ENCODE measurements at regions not wholly inside any gene's neighbourhood (a gene's known extent, or its start where the extent isn't known, plus 50 kb on each side); places are given as distances from the start of the nearest gene placed in this dataset.

DNA sequence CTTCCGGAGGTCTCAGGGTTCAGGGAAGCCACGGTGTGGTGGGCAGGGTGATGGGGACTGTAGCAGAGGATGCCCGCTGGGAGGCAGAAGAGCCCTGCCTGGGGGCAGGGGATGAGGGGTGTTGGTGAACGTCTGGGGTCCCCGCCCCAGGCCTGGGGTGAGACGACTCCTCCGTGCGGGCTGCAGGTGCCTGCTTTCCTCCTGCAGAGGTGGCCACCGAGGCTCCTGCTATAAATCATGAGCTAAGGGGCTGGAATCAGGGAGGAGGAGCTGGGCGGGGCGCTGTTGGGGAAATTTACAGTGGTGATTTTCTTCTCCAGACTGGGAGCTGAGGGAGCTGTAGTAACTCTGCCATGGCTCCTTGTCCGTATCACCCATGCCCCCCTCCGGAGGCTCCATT lies 167.0 kb downstream of the MRM1 start:
- Histone ChIP-seq H3K36me3 (replicated peaks in 1 of 2; ENCODE audit: control extremely low read depth in 1 of 2, control insufficient read depth in 1 of 2, extremely low read depth in 1 of 2, insufficient read depth in 2 of 2, low read length in 1 of 2) (no peaks in the 10 kb centered on the region), H3K9ac (ENCODE audit: low read length) (no peak overlapping the region), H3K79me2 (ENCODE audit: control insufficient read depth, insufficient read depth, low read length) (no peaks in the 10 kb centered on the region), H3K4me3 (ENCODE audit: control extremely low read depth in 1 of 5, extremely low read depth in 1 of 5, insufficient read depth in 1 of 5, low read depth in 2 of 5, low read length in 4 of 5) (no peak overlapping the region), H4K20me1 (ENCODE audit: control insufficient read depth, insufficient read depth, low read length, poor library complexity, severe bottlenecking) (no peaks in the 10 kb centered on the region), H2AFZ (ENCODE audit: insufficient read depth, low read depth, low read length, poor library complexity, severe bottlenecking) (no peak overlapping the region), H3K4me2 (replicated peaks; ENCODE audit: low read depth, low read length, poor library complexity, severe bottlenecking) (no peak overlapping the region), H3K27me3 (replicated peaks in 1 of 4; ENCODE audit: control extremely low read depth in 1 of 4, control insufficient read depth in 3 of 4, insufficient read depth in 4 of 4, low read length in 3 of 4) (peaks cover 0 to 33% (median 4%) of the 10 kb centered on the region in 4 experiments), H3K9me3 (ENCODE audit: control extremely low read depth in 1 of 3, control insufficient read depth in 2 of 3, insufficient read depth in 1 of 3, low read length in 2 of 3) (no peaks in the 10 kb centered on the region), H3K27ac (ENCODE audit: low read length in 2 of 2) (no peak overlapping the region), H3K4me1 (ENCODE audit: control insufficient read depth in 2 of 2, insufficient read depth in 2 of 2, low read length in 2 of 2) (peaks cover 0 to 1% of the 10 kb centered on the region in 2 donors)
- 44% methylated on average over 13 of the region's 13 CpGs for WGBS (ENCODE audit: insufficient coverage)
- ATAC-seq (ENCODE audit: low read depth) = no peak
- Mint-ChIP-seq H3K9me3 (ENCODE audit: insufficient read depth) (no peaks in the 10 kb centered on the region), H3K27me3 (peaks cover 40% of the 10 kb centered on the region), H3K4me1 (peaks cover 3% of the 10 kb centered on the region), H3K27ac (no peak overlapping the region), H3K4me3 (no peak overlapping the region)
- intact Hi-C loops (cut with micrococcal nuclease) = no loop called here
- TF ChIP-seq, protein P1, sequence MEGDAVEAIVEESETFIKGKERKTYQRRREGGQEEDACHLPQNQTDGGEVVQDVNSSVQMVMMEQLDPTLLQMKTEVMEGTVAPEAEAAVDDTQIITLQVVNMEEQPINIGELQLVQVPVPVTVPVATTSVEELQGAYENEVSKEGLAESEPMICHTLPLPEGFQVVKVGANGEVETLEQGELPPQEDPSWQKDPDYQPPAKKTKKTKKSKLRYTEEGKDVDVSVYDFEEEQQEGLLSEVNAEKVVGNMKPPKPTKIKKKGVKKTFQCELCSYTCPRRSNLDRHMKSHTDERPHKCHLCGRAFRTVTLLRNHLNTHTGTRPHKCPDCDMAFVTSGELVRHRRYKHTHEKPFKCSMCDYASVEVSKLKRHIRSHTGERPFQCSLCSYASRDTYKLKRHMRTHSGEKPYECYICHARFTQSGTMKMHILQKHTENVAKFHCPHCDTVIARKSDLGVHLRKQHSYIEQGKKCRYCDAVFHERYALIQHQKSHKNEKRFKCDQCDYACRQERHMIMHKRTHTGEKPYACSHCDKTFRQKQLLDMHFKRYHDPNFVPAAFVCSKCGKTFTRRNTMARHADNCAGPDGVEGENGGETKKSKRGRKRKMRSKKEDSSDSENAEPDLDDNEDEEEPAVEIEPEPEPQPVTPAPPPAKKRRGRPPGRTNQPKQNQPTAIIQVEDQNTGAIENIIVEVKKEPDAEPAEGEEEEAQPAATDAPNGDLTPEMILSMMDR (IDR thresholded peaks at IDR 0.05) = no peak
- no peak for TF ChIP-seq EZH2 (IDR thresholded peaks at IDR 0.05; ENCODE audit: borderline replicate concordance, insufficient read depth, low read depth, low read length, poor library complexity, severe bottlenecking)
- ChIA-PET POLR2A (no interaction called here), CTCF (no interaction called here)
- no peak for DNase-seq

- H3K79me2 ChIP-seq (ENCODE audit: control insufficient read depth, insufficient read depth, low read length) = no peaks in the 10 kb centered on the region
- no peaks in the 10 kb centered on the region for H4K20me1 ChIP-seq (ENCODE audit: control insufficient read depth, insufficient read depth, low read length, poor library complexity, severe bottlenecking)
- DNase-seq = no peak
- no peak overlapping the region for H3K4me3 ChIP-seq (ENCODE audit: control extremely low read depth in 1 of 5, extremely low read depth in 1 of 5, insufficient read depth in 1 of 5, low read depth in 2 of 5, low read length in 4 of 5)
- Mint-ChIP-seq H3K27ac (no peak overlapping the region), H3K4me3 (no peak overlapping the region), H3K4me1 (no peaks in the 10 kb centered on the region), H3K27me3 (peaks cover 57% of the 10 kb centered on the region), H3K9me3 (ENCODE audit: insufficient read depth) (no peaks in the 10 kb centered on the region)
- peaks cover 0 to 14% (median 0%) of the 10 kb centered on the region in 4 experiments for H3K27me3 ChIP-seq (replicated peaks in 1 of 4; ENCODE audit: control extremely low read depth in 1 of 4, control insufficient read depth in 3 of 4, insufficient read depth in 4 of 4, low read length in 3 of 4)
- no peaks in the 10 kb centered on the region for H3K36me3 ChIP-seq (replicated peaks in 1 of 2; ENCODE audit: control extremely low read depth in 1 of 2, control insufficient read depth in 1 of 2, extremely low read depth in 1 of 2, insufficient read depth in 2 of 2, low read length in 1 of 2)
- intact Hi-C loops (cut with micrococcal nuclease) = no loop called here
- H3K9ac ChIP-seq (ENCODE audit: low read length) = no peak overlapping the region
- WGBS (ENCODE audit: insufficient coverage) = 70% methylated on average over 2 of the region's 4 CpGs
- ChIA-PET CTCF (no interaction called here), POLR2A (no interaction called here)
- no peak for ATAC-seq (ENCODE audit: low read depth)
- H3K4me2 ChIP-seq (replicated peaks; ENCODE audit: low read depth, low read length, poor library complexity, severe bottlenecking) = no peak overlapping the region
- no peaks in the 10 kb centered on the region for H3K9me3 ChIP-seq (ENCODE audit: control extremely low read depth in 1 of 3, control insufficient read depth in 2 of 3, insufficient read depth in 1 of 3, low read length in 2 of 3)
- H3K27ac ChIP-seq (ENCODE audit: low read length in 2 of 2) = no peak overlapping the region
- no peaks in the 10 kb centered on the region for H3K4me1 ChIP-seq (ENCODE audit: control insufficient read depth in 2 of 2, insufficient read depth in 2 of 2, low read length in 2 of 2)
- no peak for TF ChIP-seq EZH2 (IDR thresholded peaks at IDR 0.05; ENCODE audit: borderline replicate concordance, insufficient read depth, low read depth, low read length, poor library complexity, severe bottlenecking)
- TF ChIP-seq, protein P1 (IDR thresholded peaks at IDR 0.05) = no peak
- no peak overlapping the region for H2AFZ ChIP-seq (ENCODE audit: insufficient read depth, low read depth, low read length, poor library complexity, severe bottlenecking)
Observed at GRCh38 chr17:36773039-36773438, 164.2 kb upstream of the LHX1 start.

Data from B cell (primary cell).